ENCODE measurements at regions not wholly inside any gene's neighbourhood (a gene's known extent, or its start where the extent isn't known, plus 50 kb on each side); places are given as distances from the start of the nearest gene placed in this dataset.

DNA sequence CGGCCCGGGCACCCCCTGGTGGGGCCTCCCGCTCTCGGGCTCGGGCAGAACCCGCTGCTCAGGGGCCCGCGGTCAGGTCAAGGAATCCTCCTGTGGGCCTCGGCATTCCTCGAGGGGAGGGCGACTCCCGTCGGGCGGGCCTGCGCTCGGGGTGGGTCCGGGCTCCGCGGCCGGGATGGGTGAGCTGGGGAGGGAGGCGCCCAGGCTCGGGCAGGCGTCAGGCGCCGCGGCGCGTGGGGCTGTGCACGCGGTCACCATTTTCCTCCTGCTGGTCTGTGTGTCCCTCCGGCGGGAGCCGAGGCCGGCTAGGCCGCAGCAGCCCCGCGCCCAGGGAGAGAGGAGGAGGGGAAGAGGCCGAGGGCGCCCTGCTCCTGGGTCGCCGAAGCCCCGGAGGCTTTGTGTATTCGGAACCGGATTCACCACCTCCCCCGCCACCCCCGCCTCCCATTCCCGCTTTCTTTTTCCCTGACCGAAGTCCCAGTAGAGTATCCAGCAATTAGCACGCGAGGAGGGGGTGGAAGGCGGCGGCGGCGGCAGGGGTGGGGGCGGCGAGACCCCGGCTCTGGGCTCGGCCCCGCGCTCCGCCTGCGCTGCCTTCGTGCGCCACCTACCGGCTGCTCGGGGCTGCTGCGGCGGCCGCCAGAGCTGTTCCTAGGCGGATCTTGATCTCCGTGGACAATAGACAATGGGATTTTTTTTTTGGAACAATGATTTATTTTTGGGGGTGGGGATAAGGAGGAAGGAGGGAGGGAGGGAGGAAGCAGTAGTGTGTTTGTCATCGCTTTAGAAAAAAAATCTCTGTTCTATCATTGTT lies 99.0 kb upstream of the MAML3 start:
- H3K27me3 ChIP-seq = no peaks in the 10 kb centered on the region
- no peaks in the 10 kb centered on the region for H3K9me3 ChIP-seq
- peak overlapping the region; percentile 85 for H3K27ac ChIP-seq
- 2% methylated on average over 32 of the region's 72 CpGs for WGBS
- H3K4me3 ChIP-seq = peak overlapping the region; percentile 67
- DNase-seq (ENCODE audit: low spot score in 2 of 2) = peak; percentile 74 to 84
- peaks cover 23% of the 10 kb centered on the region for H3K4me1 ChIP-seq
- no peaks in the 10 kb centered on the region for H3K36me3 ChIP-seq
- TF ChIP-seq EP300 (IDR thresholded peaks at IDR 0.05) (no peak), POLR2A (IDR thresholded peaks at IDR 0.05) (no peak), POLR2AphosphoS5 (IDR thresholded peaks at IDR 0.05) (peak in 1 of 3 donors; percentile 5)
- TF ChIP-seq, protein P1, sequence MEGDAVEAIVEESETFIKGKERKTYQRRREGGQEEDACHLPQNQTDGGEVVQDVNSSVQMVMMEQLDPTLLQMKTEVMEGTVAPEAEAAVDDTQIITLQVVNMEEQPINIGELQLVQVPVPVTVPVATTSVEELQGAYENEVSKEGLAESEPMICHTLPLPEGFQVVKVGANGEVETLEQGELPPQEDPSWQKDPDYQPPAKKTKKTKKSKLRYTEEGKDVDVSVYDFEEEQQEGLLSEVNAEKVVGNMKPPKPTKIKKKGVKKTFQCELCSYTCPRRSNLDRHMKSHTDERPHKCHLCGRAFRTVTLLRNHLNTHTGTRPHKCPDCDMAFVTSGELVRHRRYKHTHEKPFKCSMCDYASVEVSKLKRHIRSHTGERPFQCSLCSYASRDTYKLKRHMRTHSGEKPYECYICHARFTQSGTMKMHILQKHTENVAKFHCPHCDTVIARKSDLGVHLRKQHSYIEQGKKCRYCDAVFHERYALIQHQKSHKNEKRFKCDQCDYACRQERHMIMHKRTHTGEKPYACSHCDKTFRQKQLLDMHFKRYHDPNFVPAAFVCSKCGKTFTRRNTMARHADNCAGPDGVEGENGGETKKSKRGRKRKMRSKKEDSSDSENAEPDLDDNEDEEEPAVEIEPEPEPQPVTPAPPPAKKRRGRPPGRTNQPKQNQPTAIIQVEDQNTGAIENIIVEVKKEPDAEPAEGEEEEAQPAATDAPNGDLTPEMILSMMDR (IDR thresholded peaks at IDR 0.05) = peak; percentile 75 to 99

DNA sequence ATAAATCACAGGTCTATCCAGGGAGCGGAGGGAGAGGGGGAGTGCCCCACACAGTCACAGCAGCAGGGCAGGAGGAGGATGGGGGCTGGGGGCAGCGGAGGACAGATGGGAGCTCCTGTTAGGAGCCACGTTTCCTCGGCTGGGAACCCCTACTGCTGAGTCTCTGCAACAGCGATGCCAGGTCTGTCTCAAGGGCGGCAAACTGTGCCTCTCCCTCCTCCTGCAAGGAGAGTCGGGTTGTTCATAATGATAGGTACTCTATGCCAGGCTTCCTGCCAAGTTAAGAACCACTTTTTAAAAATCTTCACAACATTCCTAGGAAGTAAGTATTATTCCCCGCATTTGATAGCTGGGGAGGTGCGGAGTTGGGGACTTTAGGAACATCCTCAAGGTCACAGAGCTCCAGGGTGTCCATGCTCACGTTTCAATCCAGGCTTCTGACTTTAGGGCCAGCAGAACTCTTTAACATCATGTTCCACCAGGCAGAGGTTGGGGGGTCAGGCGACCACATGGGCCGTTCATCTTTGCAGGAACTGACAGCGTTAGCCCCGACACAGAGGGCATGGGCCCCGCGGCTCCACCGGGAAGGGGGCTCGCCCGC lies 98.3 kb upstream of the MAML3 start:
- no peaks in the 10 kb centered on the region for H3K9me3 ChIP-seq
- TF ChIP-seq POLR2AphosphoS5 (IDR thresholded peaks at IDR 0.05) (no peak), EP300 (IDR thresholded peaks at IDR 0.05) (no peak), POLR2A (IDR thresholded peaks at IDR 0.05) (no peak)
- TF ChIP-seq, protein P1 (IDR thresholded peaks at IDR 0.05) = no peak
- H3K27me3 ChIP-seq = no peaks in the 10 kb centered on the region
- peaks cover 23% of the 10 kb centered on the region for H3K4me1 ChIP-seq
- peak in 1 of 2 donors; percentile 69 for DNase-seq (ENCODE audit: low spot score in 2 of 2)
- peak overlapping the region; percentile 85 for H3K27ac ChIP-seq
- peak overlapping the region; percentile 67 for H3K4me3 ChIP-seq
- WGBS = 43% methylated on average over 10 of the region's 19 CpGs
- no peaks in the 10 kb centered on the region for H3K36me3 ChIP-seq

DNA sequence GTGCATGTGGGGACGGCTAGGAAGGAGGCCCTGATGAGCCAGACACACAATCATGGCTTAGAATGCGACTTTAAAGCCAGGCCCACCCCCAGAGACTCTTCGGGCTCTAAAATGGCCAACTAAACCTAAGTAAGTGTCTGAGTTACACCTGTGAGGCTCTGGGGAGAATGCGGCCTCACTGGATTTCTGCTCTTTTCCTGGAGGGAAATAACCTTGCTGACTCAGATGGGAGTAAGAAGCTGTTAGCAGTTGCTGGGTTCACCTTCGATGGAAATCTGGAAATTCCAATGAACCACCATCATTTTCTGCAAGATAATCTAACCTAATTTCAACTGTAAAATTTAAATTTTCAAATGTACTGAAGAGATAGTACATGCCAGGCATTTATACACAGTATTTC lies 97.6 kb upstream of the MAML3 start:
- TF ChIP-seq, protein P1 (IDR thresholded peaks at IDR 0.05) = no peak
- TF ChIP-seq EP300 (IDR thresholded peaks at IDR 0.05) (no peak), POLR2A (IDR thresholded peaks at IDR 0.05) (no peak), POLR2AphosphoS5 (IDR thresholded peaks at IDR 0.05) (no peak)
- DNase-seq (ENCODE audit: low spot score in 2 of 2) = no peak
- no peaks in the 10 kb centered on the region for H3K36me3 ChIP-seq
- no peak overlapping the region for H3K27ac ChIP-seq
- H3K4me3 ChIP-seq = no peak overlapping the region
- 90% methylated on average over 4 of the region's 5 CpGs for WGBS
- no peaks in the 10 kb centered on the region for H3K9me3 ChIP-seq
- peaks cover 23% of the 10 kb centered on the region for H3K4me1 ChIP-seq
- no peaks in the 10 kb centered on the region for H3K27me3 ChIP-seq

DNA sequence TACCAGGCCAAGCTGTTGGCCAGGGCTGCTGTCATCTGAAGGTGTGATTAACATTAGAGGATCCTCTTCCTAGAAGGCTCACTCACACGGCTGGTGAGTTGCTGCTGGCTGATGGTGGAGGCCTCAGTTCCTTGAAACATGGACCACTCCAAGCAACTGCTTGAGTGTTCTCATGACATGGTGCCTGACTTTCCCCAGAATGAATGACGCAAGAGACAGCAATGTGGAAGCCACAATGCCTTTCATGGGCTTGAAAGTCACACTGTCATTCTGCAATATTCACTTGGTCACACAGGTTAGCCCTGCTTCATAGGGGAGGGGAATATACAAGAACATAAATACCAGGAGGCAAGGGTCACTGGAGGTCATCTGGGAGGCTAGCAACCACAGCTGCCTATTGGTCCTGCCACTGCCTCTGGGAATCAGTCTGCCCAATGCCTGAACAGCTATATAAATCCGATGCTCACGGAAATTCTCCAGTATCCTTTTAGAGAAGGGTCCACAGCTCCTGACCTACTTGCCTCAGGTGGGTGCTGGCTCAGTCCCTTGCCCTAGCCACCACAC lies 97.1 kb upstream of the MAML3 start:
- 100% methylated on average over 3 of the region's 4 CpGs for WGBS
- DNase-seq (ENCODE audit: low spot score in 2 of 2) = no peak
- no peaks in the 10 kb centered on the region for H3K9me3 ChIP-seq
- no peak overlapping the region for H3K4me3 ChIP-seq
- H3K27me3 ChIP-seq = no peaks in the 10 kb centered on the region
- H3K27ac ChIP-seq = no peak overlapping the region
- no peaks in the 10 kb centered on the region for H3K36me3 ChIP-seq
- peaks cover 23% of the 10 kb centered on the region for H3K4me1 ChIP-seq
- no peak for TF ChIP-seq POLR2A (IDR thresholded peaks at IDR 0.05)
- TF ChIP-seq, protein P1 (IDR thresholded peaks at IDR 0.05) = no peak
- no peak for TF ChIP-seq EP300 (IDR thresholded peaks at IDR 0.05)
- TF ChIP-seq POLR2AphosphoS5 (IDR thresholded peaks at IDR 0.05) = no peak

DNA sequence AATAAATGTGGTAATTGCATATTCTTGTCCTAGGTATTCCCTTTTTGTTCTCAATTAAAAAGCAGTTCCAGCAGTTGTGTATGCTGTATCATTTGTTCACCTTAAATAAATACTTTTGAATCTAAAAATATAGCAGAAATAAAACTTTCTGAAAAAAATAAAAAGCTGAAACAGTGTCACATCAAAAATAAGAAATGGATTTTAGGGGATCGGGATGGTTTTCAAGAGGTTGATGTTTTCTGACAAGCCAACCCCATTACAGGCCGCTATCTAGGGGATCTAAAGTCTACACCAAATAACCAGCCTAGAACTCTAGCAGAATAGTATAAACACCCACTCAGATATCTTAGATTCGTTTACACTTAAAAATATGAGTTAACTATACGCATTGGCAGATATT lies 95.4 kb upstream of the MAML3 start:
- WGBS = 76% methylated on average over 4 of the region's 4 CpGs
- no peak for TF ChIP-seq POLR2AphosphoS5 (IDR thresholded peaks at IDR 0.05)
- TF ChIP-seq, protein P1 (IDR thresholded peaks at IDR 0.05) = no peak
- TF ChIP-seq POLR2A (IDR thresholded peaks at IDR 0.05) = no peak
- TF ChIP-seq EP300 (IDR thresholded peaks at IDR 0.05) = peak; percentile 10
- Histone ChIP-seq H3K36me3 (no peaks in the 10 kb centered on the region), H3K27ac (no peak overlapping the region), H3K4me1 (peaks cover 23% of the 10 kb centered on the region), H3K4me3 (no peak overlapping the region), H3K9me3 (no peaks in the 10 kb centered on the region), H3K27me3 (no peaks in the 10 kb centered on the region)
- no peak for DNase-seq (ENCODE audit: low spot score in 2 of 2)
